ENCODE measurements at regions not wholly inside any gene's neighbourhood (a gene's known extent, or its start where the extent isn't known, plus 50 kb on each side); places are given as distances from the start of the nearest gene placed in this dataset.

DNA sequence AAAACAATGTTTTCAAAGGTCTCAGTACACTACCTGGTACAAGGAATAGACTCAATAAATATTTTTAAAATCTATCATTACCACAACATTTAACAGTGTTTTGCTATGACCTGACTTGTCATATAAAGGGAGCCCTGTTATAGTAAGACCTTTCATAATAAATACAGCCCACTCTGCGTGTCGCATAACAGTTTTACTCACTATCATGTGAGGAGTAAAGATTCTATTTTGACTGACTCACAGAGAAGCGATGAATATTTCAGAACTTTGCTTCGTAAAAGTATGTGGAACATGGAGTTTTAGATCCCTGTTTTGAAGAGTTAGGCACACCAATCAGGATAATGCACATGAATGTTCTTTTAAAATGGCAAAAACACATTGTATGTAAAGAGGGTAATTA, 531.2 kb downstream of the KCNA4 start:
- H3K4me3 ChIP-seq (ENCODE audit: low read depth, low read length), result no peak overlapping the region
- TF ChIP-seq, protein P1, sequence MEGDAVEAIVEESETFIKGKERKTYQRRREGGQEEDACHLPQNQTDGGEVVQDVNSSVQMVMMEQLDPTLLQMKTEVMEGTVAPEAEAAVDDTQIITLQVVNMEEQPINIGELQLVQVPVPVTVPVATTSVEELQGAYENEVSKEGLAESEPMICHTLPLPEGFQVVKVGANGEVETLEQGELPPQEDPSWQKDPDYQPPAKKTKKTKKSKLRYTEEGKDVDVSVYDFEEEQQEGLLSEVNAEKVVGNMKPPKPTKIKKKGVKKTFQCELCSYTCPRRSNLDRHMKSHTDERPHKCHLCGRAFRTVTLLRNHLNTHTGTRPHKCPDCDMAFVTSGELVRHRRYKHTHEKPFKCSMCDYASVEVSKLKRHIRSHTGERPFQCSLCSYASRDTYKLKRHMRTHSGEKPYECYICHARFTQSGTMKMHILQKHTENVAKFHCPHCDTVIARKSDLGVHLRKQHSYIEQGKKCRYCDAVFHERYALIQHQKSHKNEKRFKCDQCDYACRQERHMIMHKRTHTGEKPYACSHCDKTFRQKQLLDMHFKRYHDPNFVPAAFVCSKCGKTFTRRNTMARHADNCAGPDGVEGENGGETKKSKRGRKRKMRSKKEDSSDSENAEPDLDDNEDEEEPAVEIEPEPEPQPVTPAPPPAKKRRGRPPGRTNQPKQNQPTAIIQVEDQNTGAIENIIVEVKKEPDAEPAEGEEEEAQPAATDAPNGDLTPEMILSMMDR (IDR thresholded peaks at IDR 0.05; ENCODE audit: low read depth, low read length), result no peak
- H3K9me3 ChIP-seq (ENCODE audit: severe bottlenecking), result no peaks in the 10 kb centered on the region
- no peaks in the 10 kb centered on the region for H3K27me3 ChIP-seq (ENCODE audit: insufficient read depth, low read depth, severe bottlenecking)
- no peak for DNase-seq
- no peaks in the 10 kb centered on the region for H3K36me3 ChIP-seq
- H3K27ac ChIP-seq, result no peak overlapping the region

DNA sequence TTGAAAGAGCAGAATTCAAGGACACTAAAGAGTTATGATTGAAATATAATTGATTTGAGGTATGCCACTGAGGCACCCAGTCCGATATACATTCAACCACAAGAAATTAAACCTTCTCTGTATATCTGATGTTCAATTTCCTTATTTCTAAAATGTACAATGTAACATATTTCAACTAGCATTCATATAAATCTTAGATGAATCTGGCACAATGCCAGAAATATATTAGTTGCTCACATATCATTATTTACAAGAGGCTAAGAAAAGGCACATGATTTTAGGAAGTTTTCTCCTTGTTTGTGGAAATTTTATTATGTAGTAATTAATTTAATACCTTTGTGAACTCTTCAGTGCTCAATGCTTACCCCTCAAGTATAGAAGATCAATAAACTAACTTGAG, 532.3 kb downstream of the KCNA4 start:
- TF ChIP-seq, protein P1 (IDR thresholded peaks at IDR 0.05; ENCODE audit: low read depth, low read length), result no peak
- no peak overlapping the region for H3K27ac ChIP-seq
- no peaks in the 10 kb centered on the region for H3K36me3 ChIP-seq
- no peak overlapping the region for H3K4me3 ChIP-seq (ENCODE audit: low read depth, low read length)
- DNase-seq, result no peak
- H3K27me3 ChIP-seq (ENCODE audit: insufficient read depth, low read depth, severe bottlenecking), result no peaks in the 10 kb centered on the region
- no peaks in the 10 kb centered on the region for H3K9me3 ChIP-seq (ENCODE audit: severe bottlenecking)

DNA sequence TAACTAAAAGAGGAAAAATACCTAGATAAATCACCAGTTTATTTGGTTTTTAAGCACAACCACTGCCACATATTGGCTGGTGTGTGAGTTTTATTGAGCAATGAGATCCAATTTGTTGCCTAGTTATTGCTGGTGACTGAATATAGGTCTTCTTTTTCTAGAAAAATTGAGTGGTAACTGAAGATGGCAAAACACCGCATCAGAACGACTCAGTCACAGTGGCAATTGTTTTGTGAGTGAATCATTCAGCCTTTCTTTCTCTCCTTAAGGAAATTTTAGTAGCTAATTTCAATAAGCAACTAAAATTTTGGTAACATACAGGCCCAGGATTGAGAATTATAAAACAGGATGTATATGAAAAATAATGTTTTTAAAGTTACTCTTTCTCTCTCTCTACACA, 533.0 kb downstream of the KCNA4 start:
- TF ChIP-seq, protein P1 (IDR thresholded peaks at IDR 0.05; ENCODE audit: low read depth, low read length), result no peak
- Histone ChIP-seq H3K27me3 (ENCODE audit: insufficient read depth, low read depth, severe bottlenecking) (no peaks in the 10 kb centered on the region), H3K9me3 (ENCODE audit: severe bottlenecking) (no peaks in the 10 kb centered on the region), H3K36me3 (no peaks in the 10 kb centered on the region), H3K4me3 (ENCODE audit: low read depth, low read length) (no peak overlapping the region), H3K27ac (no peak overlapping the region)
- no peak for DNase-seq

DNA sequence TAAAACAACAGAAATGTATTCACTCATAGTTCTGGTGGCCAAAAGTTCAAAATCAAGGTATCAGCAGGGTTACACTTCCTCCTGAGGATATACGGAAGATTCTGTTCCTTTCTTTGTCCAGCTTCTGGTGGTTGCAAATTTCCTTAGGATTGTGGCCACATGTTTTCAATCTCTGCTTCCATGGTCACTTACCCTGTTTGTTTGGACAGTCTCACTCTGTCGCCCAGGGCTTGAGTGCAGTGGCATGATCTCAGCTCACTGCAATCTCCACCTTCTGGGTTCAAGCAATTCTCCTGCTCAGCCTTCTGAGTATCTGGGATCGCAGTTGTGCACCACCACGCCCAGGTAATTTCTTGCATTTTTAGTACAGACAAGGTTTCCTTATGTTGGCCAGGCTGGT, 534.3 kb downstream of the KCNA4 start:
- H3K36me3 ChIP-seq, result no peaks in the 10 kb centered on the region
- H3K27me3 ChIP-seq (ENCODE audit: insufficient read depth, low read depth, severe bottlenecking), result no peaks in the 10 kb centered on the region
- TF ChIP-seq, protein P1 (IDR thresholded peaks at IDR 0.05; ENCODE audit: low read depth, low read length), result no peak
- H3K4me3 ChIP-seq (ENCODE audit: low read depth, low read length), result no peak overlapping the region
- H3K27ac ChIP-seq, result no peak overlapping the region
- no peaks in the 10 kb centered on the region for H3K9me3 ChIP-seq (ENCODE audit: severe bottlenecking)
- DNase-seq, result no peak

DNA sequence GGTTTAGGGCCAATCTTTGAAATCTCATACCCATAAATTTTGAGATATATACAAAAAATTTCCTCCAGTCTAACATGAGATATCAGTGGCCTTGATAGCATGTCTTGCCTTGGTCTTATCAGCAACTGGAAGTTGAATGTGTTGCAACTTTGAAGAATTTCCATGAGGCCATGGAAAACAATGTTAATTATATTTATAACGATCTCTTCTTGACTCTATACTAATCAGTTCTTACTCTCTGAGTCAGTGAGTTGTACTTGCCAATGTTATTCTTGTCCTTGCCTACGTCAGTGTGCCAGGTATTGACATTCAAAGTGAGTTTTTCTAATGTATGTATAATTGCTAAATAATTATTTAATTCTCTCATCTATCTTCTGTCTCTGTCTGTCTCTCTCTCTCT, 535.1 kb downstream of the KCNA4 start:
- no peak overlapping the region for H3K4me3 ChIP-seq (ENCODE audit: low read depth, low read length)
- H3K36me3 ChIP-seq, result no peaks in the 10 kb centered on the region
- TF ChIP-seq, protein P1 (IDR thresholded peaks at IDR 0.05; ENCODE audit: low read depth, low read length), result no peak
- H3K9me3 ChIP-seq (ENCODE audit: severe bottlenecking), result no peaks in the 10 kb centered on the region
- H3K27ac ChIP-seq, result no peak overlapping the region
- DNase-seq, result no peak
- no peaks in the 10 kb centered on the region for H3K27me3 ChIP-seq (ENCODE audit: insufficient read depth, low read depth, severe bottlenecking)

DNA sequence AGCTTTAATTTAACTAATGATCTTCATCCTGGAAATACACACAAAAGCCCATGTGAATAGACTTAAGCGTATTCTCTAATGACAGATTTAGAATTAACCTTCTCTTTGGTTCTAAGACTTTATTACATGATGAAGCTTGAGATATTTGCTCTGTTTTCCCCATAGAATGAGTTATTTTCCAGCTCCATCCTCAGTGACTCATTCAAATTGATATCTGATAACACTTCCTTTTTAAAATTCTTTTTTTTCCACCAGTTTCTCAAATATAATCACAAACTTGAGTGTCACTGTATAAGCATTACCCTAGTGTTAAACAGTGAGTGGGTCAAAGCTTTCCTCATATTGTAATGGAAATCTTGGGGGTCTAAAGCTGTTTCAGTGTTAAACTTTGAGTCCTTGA, 535.8 kb downstream of the KCNA4 start:
- no peak overlapping the region for H3K4me3 ChIP-seq (ENCODE audit: low read depth, low read length)
- no peak for DNase-seq
- no peaks in the 10 kb centered on the region for H3K27me3 ChIP-seq (ENCODE audit: insufficient read depth, low read depth, severe bottlenecking)
- TF ChIP-seq, protein P1 (IDR thresholded peaks at IDR 0.05; ENCODE audit: low read depth, low read length), result no peak
- H3K36me3 ChIP-seq, result no peaks in the 10 kb centered on the region
- H3K27ac ChIP-seq, result no peak overlapping the region
- no peaks in the 10 kb centered on the region for H3K9me3 ChIP-seq (ENCODE audit: severe bottlenecking)
